DMS153 (cell line): ENCODE measurements at regions not wholly inside any gene's neighbourhood (a gene's known extent, or its start where the extent isn't known, plus 50 kb on each side); places are given as distances from the start of the nearest gene placed in this dataset.

Experiments
- DNase-seq: peaks from one replicate; lab custom pipeline; 2025; lab: John Stamatoyannopoulos, UW

DNA sequence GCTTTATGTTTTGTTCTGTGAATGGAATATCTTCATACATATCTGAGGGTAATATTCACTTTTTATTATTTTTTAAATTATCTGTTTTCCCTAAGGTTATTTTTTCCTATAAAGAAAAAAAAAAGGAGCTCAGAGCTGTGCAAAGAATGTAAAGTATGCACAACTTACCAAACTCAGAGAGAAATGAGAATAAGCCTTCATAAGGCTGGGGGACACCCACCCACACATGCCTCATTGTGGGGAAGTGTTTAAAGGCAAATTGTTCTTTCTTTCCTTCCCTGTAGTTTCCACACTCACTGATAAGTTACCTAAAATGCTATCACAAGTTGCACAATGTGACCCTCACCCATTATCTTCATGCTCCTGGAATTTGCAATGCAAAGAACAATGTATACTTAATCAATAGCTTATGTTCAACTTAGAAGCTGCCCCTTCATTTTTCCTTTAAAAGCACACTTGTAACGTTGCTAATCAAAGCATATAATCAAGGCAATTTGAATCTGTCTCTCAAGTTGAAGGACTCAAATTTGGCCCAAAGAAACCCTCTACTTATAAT lies 108.1 kb downstream of the GNAT3 start:
- DNase-seq: no peak

GRCh38 chr7:80401708-80402107 lies 110.2 kb downstream of the GNAT3 start:
- no peak for DNase-seq

GRCh38 chr7:80393786-80394185 lies 118.1 kb downstream of the GNAT3 start:
- peak; percentile 84 for DNase-seq

GRCh38 chr7:80392229-80393169 lies 119.4 kb downstream of the GNAT3 start:
- peak; percentile 33 for DNase-seq

- no peak for DNase-seq
These were observed 124.2 kb downstream of the GNAT3 start for GRCh38 chr7:80387634-80388193.

DNA sequence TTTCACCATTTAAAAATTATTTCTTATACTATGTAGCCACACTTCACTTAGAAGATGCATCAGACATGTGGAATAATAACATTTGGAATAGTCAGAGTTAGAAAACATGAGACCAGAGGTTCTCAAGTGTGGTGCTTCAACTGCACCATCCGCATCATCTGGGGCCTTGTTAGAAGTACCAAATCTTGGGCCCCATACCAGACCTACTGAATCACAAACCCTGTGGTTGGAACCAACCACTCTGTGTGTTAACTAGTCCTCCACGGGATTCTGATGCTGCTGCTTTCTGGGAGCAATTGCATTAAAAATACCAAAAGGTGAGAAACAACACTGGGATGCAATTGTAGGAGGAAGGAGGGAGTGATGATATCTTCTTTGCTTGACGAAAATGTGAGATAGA lies 125.2 kb downstream of the GNAT3 start:
- DNase-seq: no peak

DNA sequence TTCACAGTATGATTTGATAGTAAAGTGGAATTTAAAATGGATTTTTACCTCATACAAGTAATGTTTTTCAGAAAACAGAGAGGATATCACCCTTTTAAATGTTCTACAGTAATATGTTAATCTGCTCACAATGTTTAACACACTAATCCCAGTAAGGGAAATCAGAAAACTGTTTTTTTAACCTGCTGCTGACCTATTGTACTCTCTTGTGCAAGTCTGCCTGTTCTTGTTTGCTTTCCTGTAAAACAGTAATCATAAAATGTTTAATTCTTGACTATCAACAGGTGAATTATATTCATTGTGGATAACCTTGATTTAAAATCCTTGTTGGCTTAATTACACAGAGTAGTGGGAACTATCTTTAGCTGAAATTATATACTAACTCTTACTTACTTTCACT lies 126.4 kb downstream of the GNAT3 start:
- DNase-seq: no peak

DNA sequence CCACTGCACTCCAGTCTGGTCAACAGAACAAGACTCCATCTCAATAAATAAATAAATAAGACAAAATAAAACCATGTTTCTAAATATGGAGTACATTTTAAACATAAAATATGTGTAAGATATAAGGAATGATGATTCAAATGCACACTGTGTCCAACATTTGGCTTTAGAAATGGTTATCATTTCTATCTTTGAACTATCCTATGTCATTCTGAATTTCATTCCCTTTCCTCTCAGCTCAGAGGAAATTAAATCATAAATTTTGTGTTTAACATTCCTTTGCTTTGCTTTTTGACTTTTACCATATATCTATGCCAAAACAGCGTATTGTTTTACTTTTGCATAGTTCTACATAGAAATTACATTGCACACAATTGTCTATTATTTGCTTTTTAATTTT lies 130.9 kb downstream of the GNAT3 start:
- DNase-seq: no peak

- DNase-seq: no peak
These were observed 132.6 kb downstream of the GNAT3 start for GRCh38 chr7:80379034-80379982.

DNA sequence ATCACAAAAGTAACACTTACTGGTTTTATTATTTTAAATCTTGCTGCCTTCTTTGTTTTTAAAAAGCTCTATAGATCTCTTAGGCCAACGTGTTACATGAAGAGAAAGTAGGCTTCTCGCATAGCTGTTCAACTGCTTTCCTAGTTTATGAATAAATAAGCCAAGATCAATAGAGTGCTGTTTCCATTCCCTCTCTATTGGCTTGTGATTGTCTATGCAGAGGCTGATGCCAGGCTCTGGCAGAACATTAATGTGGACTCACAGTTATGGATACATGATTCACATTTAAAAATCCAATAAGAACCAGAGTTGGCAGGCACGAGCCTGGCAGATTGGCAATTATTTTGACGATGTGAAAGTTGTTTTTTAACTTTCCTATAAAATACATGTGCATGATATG lies 137.5 kb downstream of the GNAT3 start:
- DNase-seq: no peak

DNA sequence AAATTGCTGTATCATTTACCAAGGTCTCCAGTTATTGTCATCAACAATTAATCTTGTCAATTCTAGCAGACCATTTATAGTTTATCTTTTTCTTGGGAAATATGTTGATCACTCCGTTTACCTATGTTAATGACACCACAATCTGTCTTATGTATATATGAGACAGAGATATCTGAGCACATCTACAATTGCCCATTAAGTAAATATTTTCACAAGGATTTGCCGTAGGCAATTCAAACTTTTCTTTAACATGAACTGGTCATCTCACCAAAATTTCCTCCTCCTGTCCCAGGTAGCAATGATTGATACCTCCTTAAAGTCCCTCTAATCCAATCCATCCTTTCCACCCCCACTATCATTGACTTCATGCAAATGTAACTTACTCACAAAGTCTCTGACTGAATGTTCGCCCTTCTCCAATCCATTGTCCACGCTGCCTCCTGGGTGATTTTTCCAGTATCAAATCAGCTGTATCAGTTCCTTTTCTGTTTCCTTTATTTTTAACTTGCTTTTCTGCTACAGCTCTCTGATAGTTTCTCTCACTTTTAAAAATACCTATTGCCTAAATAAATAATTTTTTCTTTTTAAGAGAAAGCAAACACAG lies 138.3 kb downstream of the GNAT3 start:
- DNase-seq: no peak

- no peak for DNase-seq
These were observed 139.4 kb downstream of the GNAT3 start for GRCh38 chr7:80372415-80372814.

GRCh38 chr7:80370587-80370986 lies 141.3 kb downstream of the GNAT3 start:
- DNase-seq: no peak

GRCh38 chr7:80369321-80369720 lies 142.5 kb downstream of the GNAT3 start:
- no peak for DNase-seq

- DNase-seq: no peak
These were observed 149.2 kb downstream of the GNAT3 start for GRCh38 chr7:80362677-80363076.

- DNase-seq: no peak
These were observed 149.8 kb downstream of the GNAT3 start for GRCh38 chr7:80362010-80362618.

- DNase-seq: no peak
These were observed 152.4 kb downstream of the GNAT3 start for GRCh38 chr7:80359476-80359875.

DNA sequence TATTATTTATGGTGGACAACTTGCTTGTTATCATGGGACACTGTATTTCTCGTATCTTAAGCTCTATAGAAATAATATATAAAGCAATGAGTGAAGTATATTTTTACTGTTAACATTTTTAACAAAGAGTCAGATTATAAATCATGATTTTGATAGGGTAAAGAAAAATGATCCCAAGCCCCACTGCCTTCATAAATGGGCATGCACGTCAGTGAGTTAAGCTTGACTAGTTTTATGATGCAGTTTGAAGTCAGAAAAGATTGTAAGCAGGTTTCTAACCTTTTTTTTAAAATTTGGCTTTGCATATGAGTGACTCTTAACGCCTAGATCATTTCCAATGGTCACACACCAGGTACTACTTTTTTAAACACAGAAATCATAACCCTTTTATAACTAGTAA lies 152.8 kb downstream of the GNAT3 start:
- no peak for DNase-seq

GRCh38 chr7:80357530-80357929 lies 154.3 kb downstream of the GNAT3 start:
- no peak for DNase-seq

GRCh38 chr7:80350430-80350829 lies 161.4 kb downstream of the GNAT3 start:
- DNase-seq: no peak

DNA sequence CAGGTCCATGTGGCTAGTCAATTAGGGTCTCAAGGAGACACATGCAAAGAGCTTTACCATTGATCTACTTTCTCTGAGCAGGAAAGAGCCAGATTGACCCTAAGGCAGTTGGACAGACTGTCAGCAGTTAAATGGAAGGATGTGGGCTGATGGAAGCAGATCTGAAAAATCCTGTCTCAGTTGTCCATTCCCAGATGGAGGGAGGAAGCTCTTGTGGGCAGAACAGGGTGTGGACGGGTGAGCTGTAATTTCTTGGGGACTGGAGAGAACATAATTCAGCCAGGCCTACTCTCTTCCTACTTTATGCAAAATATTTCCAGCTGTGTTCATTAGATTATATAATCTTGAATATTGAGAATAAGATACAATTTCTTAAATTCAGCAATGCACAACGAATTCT lies 163.6 kb downstream of the GNAT3 start:
- no peak for DNase-seq
